Tibial nerve (tissue), 4 donors: ENCODE measurements at regions not wholly inside any gene's neighbourhood (a gene's known extent, or its start where the extent isn't known, plus 50 kb on each side); places are given as distances from the start of the nearest gene placed in this dataset.

Source experiments
- DNase-seq, 2 donors: peaks; one replicate each; pipeline ENCODE4 v3.0.0-alpha.2; 2019; ENCODE audit warnings: low spot score in 2 of 2
- H3K27ac ChIP-seq, 4 donors: fragments of 200-600 bp; sonication (generic) in 3 of 4; one replicate each; pipeline ENCODE4 v1.5.1; 2017 to 2019; ENCODE audit warnings: mild to moderate bottlenecking in 1 of 4
- H3K27me3 ChIP-seq, 2 donors: fragments of 200-600 bp; sonication (generic) in 1 of 2; one replicate each; pipeline versions ENCODE4 v1.5.1 to v1.6.0; 2017 to 2019
- H3K36me3 ChIP-seq, 3 donors: fragments of 200-600 bp; sonication (generic); one replicate each; pipeline ENCODE4 v1.5.1; 2018 to 2019
- H3K4me1 ChIP-seq, 4 donors: fragments of 200-600 bp; sonication (generic) in 3 of 4; one replicate each; pipeline ENCODE4 v1.5.1; 2017 to 2019
- H3K4me3 ChIP-seq, 4 donors: fragments of 200-600 bp; sonication (generic) in 3 of 4; one replicate each; pipeline ENCODE4 v1.5.1; 2017 to 2019; ENCODE audit warnings: mild to moderate bottlenecking in 1 of 4, moderate library complexity in 1 of 4
- H3K9me3 ChIP-seq, 4 donors: fragments of 200-600 bp; sonication (generic) in 3 of 4; one replicate each; pipeline ENCODE4 v1.5.1; 2017 to 2019
- CTCF ChIP-seq, 5 experiments: fragments of 200-600 bp in 3 of 5; fragments of 450-650 bp in 2 of 5; sonication (generic) in 3 of 5; IDR thresholded peaks; one replicate each; pipeline ENCODE4 v1.5.1; 2016 to 2019; ENCODE audit warnings: antibody characterized with exemption in 5 of 5, mild to moderate bottlenecking in 3 of 5, moderate library complexity in 2 of 5
- EP300 ChIP-seq, 2 donors: sonication (generic); formaldehyde crosslinking; IDR thresholded peaks; one replicate each; pipeline ENCODE4 v1.6.1; 2017; ENCODE audit warnings: antibody characterized with exemption in 2 of 2, mild to moderate bottlenecking in 1 of 2
- POLR2A ChIP-seq, 2 donors: fragments of 450-650 bp; IDR thresholded peaks; one replicate each; pipeline ENCODE4 v1.6.1; 2017; ENCODE audit warnings: antibody characterized with exemption in 2 of 2, mild to moderate bottlenecking in 2 of 2, moderate library complexity in 2 of 2
- WGBS, 2 donors: methylation state at CpG; one replicate each; pipeline ENCODE4 v1.1.5; 2018; 5-methylcytosine and 5-hydroxymethylcytosine counted together

DNA sequence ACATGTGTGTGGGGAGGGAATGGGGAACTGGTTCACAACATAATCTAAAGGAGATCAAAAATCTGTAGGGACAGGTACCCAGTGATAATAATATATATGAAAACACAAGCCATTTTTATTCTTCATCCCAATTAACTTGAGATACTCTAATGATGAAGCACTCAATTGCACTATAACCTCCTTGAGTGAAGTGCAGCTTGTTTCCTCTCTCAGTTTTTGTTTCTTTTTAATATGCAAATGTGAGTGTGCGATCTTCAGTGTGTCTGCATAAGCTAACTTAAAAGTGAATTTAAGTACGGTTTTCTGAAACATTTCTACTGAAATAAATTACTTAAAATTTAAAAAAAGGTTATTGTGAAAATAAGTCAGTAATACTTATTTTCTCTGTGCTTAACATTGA lies 623.5 kb downstream of the CDH11 start:
- WGBS, 2 donors, result 91 to 92% methylated on average over 2 of the region's 2 CpGs
- Histone ChIP-seq H3K4me1 (no peaks in the 10 kb centered on the region), H3K36me3 (no peaks in the 10 kb centered on the region), H3K9me3 (no peaks in the 10 kb centered on the region), H3K27me3 (no peaks in the 10 kb centered on the region), H3K4me3 (no peak overlapping the region), H3K27ac (no peak overlapping the region)
- no peak for TF ChIP-seq POLR2A (IDR thresholded peaks at IDR 0.05)
- no peak for TF ChIP-seq EP300 (IDR thresholded peaks at IDR 0.05)
- no peak for TF ChIP-seq CTCF (IDR thresholded peaks at IDR 0.05)
- no peak for DNase-seq

- H3K9me3 ChIP-seq, result no peaks in the 10 kb centered on the region
- no peaks in the 10 kb centered on the region for H3K27me3 ChIP-seq
- TF ChIP-seq CTCF (IDR thresholded peaks at IDR 0.05) (no peak), POLR2A (IDR thresholded peaks at IDR 0.05) (no peak), EP300 (IDR thresholded peaks at IDR 0.05) (no peak)
- WGBS, 2 donors, result 44 to 80% methylated on average over 2 of the region's 2 CpGs
- no peak overlapping the region for H3K4me3 ChIP-seq
- no peak overlapping the region for H3K27ac ChIP-seq
- DNase-seq, result no peak
- H3K36me3 ChIP-seq, result no peaks in the 10 kb centered on the region
- H3K4me1 ChIP-seq, result peaks cover 0 to 8% (median 0%) of the 10 kb centered on the region in 4 donors
These were observed 628.2 kb downstream of the CDH11 start for GRCh38 chr16:64493709-64494108.

GRCh38 chr16:64489449-64489848 lies 632.4 kb downstream of the CDH11 start:
- H3K4me3 ChIP-seq, result no peak overlapping the region
- peaks cover 0 to 8% (median 0%) of the 10 kb centered on the region in 4 donors for H3K4me1 ChIP-seq
- H3K36me3 ChIP-seq, result no peaks in the 10 kb centered on the region
- H3K9me3 ChIP-seq, result no peaks in the 10 kb centered on the region
- TF ChIP-seq EP300 (IDR thresholded peaks at IDR 0.05), result no peak
- no peak for TF ChIP-seq CTCF (IDR thresholded peaks at IDR 0.05)
- no peak for TF ChIP-seq POLR2A (IDR thresholded peaks at IDR 0.05)
- H3K27me3 ChIP-seq, result no peaks in the 10 kb centered on the region
- H3K27ac ChIP-seq, result no peak overlapping the region
- DNase-seq, result no peak
- WGBS, 2 donors, result 30 to 41% methylated on average over 1 of the region's 1 CpG

GRCh38 chr16:64486561-64486960 lies 635.3 kb downstream of the CDH11 start:
- Histone ChIP-seq H3K27me3 (no peaks in the 10 kb centered on the region), H3K4me1 (peaks cover 0 to 8% (median 0%) of the 10 kb centered on the region in 4 donors), H3K9me3 (no peaks in the 10 kb centered on the region), H3K36me3 (no peaks in the 10 kb centered on the region), H3K27ac (no peak overlapping the region), H3K4me3 (no peak overlapping the region)
- TF ChIP-seq POLR2A (IDR thresholded peaks at IDR 0.05) (no peak), EP300 (IDR thresholded peaks at IDR 0.05) (no peak), CTCF (IDR thresholded peaks at IDR 0.05) (no peak)
- no peak for DNase-seq
- WGBS, 2 donors, result 97 to 98% methylated on average over 1 of the region's 1 CpG

DNA sequence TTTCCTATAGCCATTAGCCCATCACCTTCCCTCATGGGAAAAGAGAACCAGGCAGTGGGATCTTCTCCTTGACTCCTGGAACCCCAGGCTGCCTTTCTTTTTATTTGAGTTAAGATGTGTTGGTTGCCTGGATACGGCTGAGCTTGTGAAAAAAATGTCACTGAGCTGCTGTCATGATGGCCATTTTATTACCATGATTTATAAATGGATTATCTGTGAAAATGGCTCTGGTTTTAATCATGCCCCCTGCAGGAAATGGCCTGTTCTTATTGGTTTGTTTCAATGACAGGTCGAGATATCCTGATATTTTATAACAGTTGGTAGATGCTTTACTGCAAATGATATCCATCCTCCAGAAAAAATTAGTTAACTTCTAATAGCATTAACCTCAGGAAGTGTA lies 640.4 kb downstream of the CDH11 start:
- H3K9me3 ChIP-seq, result peaks cover 0 to 3% (median 0%) of the 10 kb centered on the region in 4 donors
- WGBS, 2 donors, result 68 to 76% methylated on average over 2 of the region's 2 CpGs
- no peaks in the 10 kb centered on the region for H3K36me3 ChIP-seq
- H3K4me3 ChIP-seq, result no peak overlapping the region
- no peaks in the 10 kb centered on the region for H3K27me3 ChIP-seq
- no peak overlapping the region for H3K27ac ChIP-seq
- DNase-seq, result no peak
- peaks cover 0 to 13% (median 0%) of the 10 kb centered on the region in 4 donors for H3K4me1 ChIP-seq
- TF ChIP-seq CTCF (IDR thresholded peaks at IDR 0.05) (no peak), EP300 (IDR thresholded peaks at IDR 0.05) (no peak), POLR2A (IDR thresholded peaks at IDR 0.05) (no peak)
